HEK293 (cell line): ENCODE measurements at regions not wholly inside any gene's neighbourhood (a gene's known extent, or its start where the extent isn't known, plus 50 kb on each side); places are given as distances from the start of the nearest gene placed in this dataset.

Experiments used
- CTCF ChIA-PET: fragments of 350-600 bp; formaldehyde crosslinking; extraction: SDS; loops from one replicate; lab custom pipeline; 2021; ENCODE audit warnings: antibody characterized with exemption; lab: Yijun Ruan, JAX
- POLR2A ChIA-PET: fragments of 300-600 bp; formaldehyde crosslinking; extraction: SDS; loops from one replicate; lab custom pipeline; 2020; ENCODE audit warnings: antibody characterized with exemption, inconsistent platforms; lab: Yijun Ruan, JAX
- H3K27ac ChIP-seq: fragments of 200-500 bp; sonication (Bioruptor generic); 2 replicates; pipeline ENCODE4 v1.5.1; 2014; ENCODE audit warnings: low read depth, low read length, control low read depth, inconsistent platforms; ENCODE audit errors: extremely low read depth
- H3K36me3 ChIP-seq, 2 experiments: fragments of 200-500 bp in 1 of 2; sonication (Bioruptor generic) in 1 of 2; 1 replicate in 1 of 2; 2 replicates in 1 of 2; pipeline ENCODE4 v1.5.1; 2014 to 2017; ENCODE audit warnings: inconsistent platforms in 2 of 2, low read length in 2 of 2; ENCODE audit not compliant: control insufficient read depth in 2 of 2, insufficient read depth in 1 of 2
- H3K4me1 ChIP-seq: fragments of 200-500 bp; sonication (Bioruptor generic); 2 replicates; pipeline ENCODE4 v1.5.1; 2014; ENCODE audit warnings: mild to moderate bottlenecking, low read length, inconsistent platforms; ENCODE audit not compliant: control insufficient read depth, insufficient read depth
- H3K4me3 ChIP-seq: 2 replicates; pipeline ENCODE4 v1.5.1; 2011; ENCODE audit warnings: low read depth, mild to moderate bottlenecking, control low read depth, low read length, moderate library complexity
- H3K9me3 ChIP-seq: fragments of 200-500 bp; sonication (Bioruptor generic); 2 replicates; pipeline ENCODE4 v1.5.1; 2014; ENCODE audit warnings: low read depth, low read length, inconsistent platforms; ENCODE audit not compliant: control insufficient read depth, insufficient read depth
- MZF1 ChIP-seq: fragments of 450-650 bp; formaldehyde crosslinking; IDR thresholded peaks from 2 replicates; pipeline ENCODE4 v1.5.1; 2017; ENCODE audit warnings: missing biosample characterization, missing genetic modification characterization, borderline replicate concordance
- OSR2 ChIP-seq: fragments of 450-650 bp; formaldehyde crosslinking; IDR thresholded peaks from 2 replicates; pipeline ENCODE4 v1.5.1; 2016; ENCODE audit warnings: missing biosample characterization, missing genetic modification characterization
- SCRT2 ChIP-seq: fragments of 450-650 bp; formaldehyde crosslinking; IDR thresholded peaks from 2 replicates; pipeline ENCODE4 v1.5.1; 2016; ENCODE audit warnings: missing biosample characterization, missing genetic modification characterization
- TRIM28 ChIP-seq: IDR thresholded peaks from 2 replicates; pipeline ENCODE4 v1.6.1; 2011; ENCODE audit warnings: low read length, control low read depth, borderline replicate concordance
- WT1 ChIP-seq: fragments of 450-650 bp; formaldehyde crosslinking; IDR thresholded peaks from 2 replicates; pipeline ENCODE4 v1.5.1; 2016; ENCODE audit warnings: missing biosample characterization, missing genetic modification characterization
- ZBTB26 ChIP-seq: fragments of 450-650 bp; formaldehyde crosslinking; optimal IDR thresholded peaks from 2 replicates; pipeline ENCODE3; 2016; ENCODE audit warnings: missing biosample characterization, mild to moderate bottlenecking, missing genetic modification characterization
- ZNF10 ChIP-seq: fragments of 450-650 bp; formaldehyde crosslinking; IDR thresholded peaks from 2 replicates; pipeline ENCODE4 v1.5.1; 2017; ENCODE audit warnings: missing biosample characterization, missing genetic modification characterization
- ZNF132 ChIP-seq: fragments of 450-650 bp; formaldehyde crosslinking; IDR thresholded peaks from 2 replicates; pipeline ENCODE4 v1.5.1; 2017; ENCODE audit warnings: missing biosample characterization, missing genetic modification characterization, borderline replicate concordance
- ZNF214 ChIP-seq: fragments of 450-650 bp; formaldehyde crosslinking; IDR thresholded peaks from 2 replicates; pipeline ENCODE4 v1.5.1; 2017; ENCODE audit warnings: missing biosample characterization, mild to moderate bottlenecking, missing genetic modification characterization, borderline replicate concordance
- ZNF223 ChIP-seq: fragments of 450-650 bp; formaldehyde crosslinking; IDR thresholded peaks from 2 replicates; pipeline ENCODE4 v1.5.1; 2016; ENCODE audit warnings: missing biosample characterization, missing genetic modification characterization
- ZNF266 ChIP-seq: fragments of 450-650 bp; formaldehyde crosslinking; IDR thresholded peaks from 2 replicates; pipeline ENCODE4 v1.5.1; 2016; ENCODE audit warnings: missing biosample characterization, missing genetic modification characterization, low read depth
- ZNF341 ChIP-seq: fragments of 450-650 bp; formaldehyde crosslinking; IDR thresholded peaks from 2 replicates; pipeline ENCODE4; 2016; ENCODE audit warnings: low read depth, missing biosample characterization, missing genetic modification characterization
- ZNF529 ChIP-seq: fragments of 450-650 bp; formaldehyde crosslinking; IDR thresholded peaks from 2 replicates; pipeline ENCODE4 v1.5.1; 2017; ENCODE audit warnings: missing genetic modification characterization, missing biosample characterization; ENCODE audit not compliant: insufficient replicate concordance
- ZNF548 ChIP-seq: fragments of 450-650 bp; formaldehyde crosslinking; IDR thresholded peaks from 2 replicates; pipeline ENCODE4 v1.5.1; 2016; ENCODE audit warnings: missing biosample characterization, missing genetic modification characterization
- ZNF610 ChIP-seq: fragments of 450-650 bp; formaldehyde crosslinking; IDR thresholded peaks from 2 replicates; pipeline ENCODE4 v1.5.1; 2016; ENCODE audit warnings: missing biosample characterization, missing genetic modification characterization, borderline replicate concordance
- ZNF701 ChIP-seq: fragments of 450-650 bp; formaldehyde crosslinking; IDR thresholded peaks from 2 replicates; pipeline ENCODE4 v1.5.1; 2016; ENCODE audit warnings: missing biosample characterization, missing genetic modification characterization
- ZNF747 ChIP-seq: fragments of 450-650 bp; formaldehyde crosslinking; IDR thresholded peaks from 2 replicates; pipeline ENCODE4 v1.5.1; 2016; ENCODE audit warnings: missing biosample characterization, missing genetic modification characterization
- ZNF777 ChIP-seq: fragments of 450-650 bp; formaldehyde crosslinking; IDR thresholded peaks from 2 replicates; pipeline ENCODE4 v1.5.1; 2017; ENCODE audit warnings: missing biosample characterization, missing genetic modification characterization, borderline replicate concordance
- ZNF785 ChIP-seq: fragments of 450-650 bp; formaldehyde crosslinking; IDR thresholded peaks from 2 replicates; pipeline ENCODE4 v1.5.1; 2016; ENCODE audit warnings: missing biosample characterization, missing genetic modification characterization
- ZSCAN30 ChIP-seq: fragments of 450-650 bp; IDR thresholded peaks from 2 replicates; pipeline ENCODE4 v1.5.1; 2018; ENCODE audit warnings: missing biosample characterization, mild to moderate bottlenecking, missing genetic modification characterization, moderate library complexity

- no peak overlapping the region for H3K4me3 ChIP-seq
- CTCF ChIA-PET = no interaction called here
- no peaks in the 10 kb centered on the region for H3K36me3 ChIP-seq
- no peak for TF ChIP-seq ZNF701 (tag by site-specific recombination)
- no peak for TF ChIP-seq ZNF10 (tag by site-specific recombination)
- TF ChIP-seq, all 188 proteins: peak for 0
- H3K4me1 ChIP-seq = peaks cover 4% of the 10 kb centered on the region; the same call in 1 of the 2 replicates
- H3K27ac ChIP-seq = no peak overlapping the region
- POLR2A ChIA-PET = no interaction called here
- H3K9me3 ChIP-seq = no peaks in the 10 kb centered on the region
Measured at GRCh38 chr4:182066037-182066436, 177.2 kb upstream of the TENM3 start.

- Histone ChIP-seq H3K9me3 (no peaks in the 10 kb centered on the region), H3K27ac (no peak overlapping the region), H3K4me3 (no peak overlapping the region), H3K4me1 (0 out of 2 replicates have a peak, but pooled peaks cover 2% of the 10 kb centered on the region), H3K36me3 (no peaks in the 10 kb centered on the region)
- no peak for TF ChIP-seq ZNF747 (tag by site-specific recombination)
- no peak for TF ChIP-seq WT1 (tag by site-specific recombination)
- no peak for TF ChIP-seq ZSCAN30 (tag by site-specific recombination)
- TF ChIP-seq TRIM28 = no peak
- POLR2A ChIA-PET = no interaction called here
- CTCF ChIA-PET = interaction anchor here (0.7 kb wide), 1 partner anchor 12 kb away, joined by 3 read pairs; no protein-coding TSS in a partner anchor
Measured at GRCh38 chr4:182067828-182068227, 175.4 kb upstream of the TENM3 start.

- POLR2A ChIA-PET = no interaction called here
- Histone ChIP-seq H3K9me3 (no peaks in the 10 kb centered on the region), H3K36me3 (no peaks in the 10 kb centered on the region), H3K4me3 (no peak overlapping the region), H3K27ac (no peak overlapping the region)
- TF ChIP-seq ZNF529 (tag by site-specific recombination) = no peak
- TF ChIP-seq ZNF785 (tag by site-specific recombination) = no peak
- TF ChIP-seq OSR2 (tag by site-specific recombination) = no peak
- no peak for TF ChIP-seq ZNF341 (tag by site-specific recombination)
- TF ChIP-seq ZNF214 (tag by site-specific recombination) = no peak
- no peak for TF ChIP-seq SCRT2 (tag by site-specific recombination)
- no peak for TF ChIP-seq ZNF223 (tag by site-specific recombination)
- no peak for TF ChIP-seq ZBTB26 (tag by site-specific recombination)
- no peak for TF ChIP-seq ZNF266
- TF ChIP-seq MZF1 (tag by site-specific recombination) = no peak
- TF ChIP-seq ZNF132 = no peak
- TF ChIP-seq ZNF610 = no peak
- TF ChIP-seq, all 188 proteins: peak for 0
- H3K4me1 ChIP-seq = no peaks in the 10 kb centered on the region
- CTCF ChIA-PET = no interaction called here
Measured at GRCh38 chr4:182068920-182069319, 174.3 kb upstream of the TENM3 start.

- no peaks in the 10 kb centered on the region for H3K9me3 ChIP-seq
- no peak for TF ChIP-seq ZNF777 (tag by site-specific recombination)
- peak; percentile 93 for TF ChIP-seq ZNF548 (tag by site-specific recombination)
- TF ChIP-seq, all 188 proteins: peak for 1
- CTCF ChIA-PET = no interaction called here
Measured at GRCh38 chr4:182073278-182073677, 169.9 kb upstream of the TENM3 start.

More at GRCh38 chr4:182073278-182073677, 169.9 kb upstream of the TENM3 start:
- no peak overlapping the region for H3K27ac ChIP-seq
- no peaks in the 10 kb centered on the region for H3K4me1 ChIP-seq
- H3K36me3 ChIP-seq = no peaks in the 10 kb centered on the region
- H3K4me3 ChIP-seq = no peak overlapping the region
- POLR2A ChIA-PET = no interaction called here
